HG02623 (cell line): ENCODE measurements at regions not wholly inside any gene's neighbourhood (a gene's known extent, or its start where the extent isn't known, plus 50 kb on each side); places are given as distances from the start of the nearest gene placed in this dataset.

Source experiments
- ATAC-seq: cut with Tn5 transposase; IDR thresholded peaks from one replicate; pipeline ENCODE4 v1.9.1; 2021; ENCODE audit warnings: moderate library complexity; ENCODE audit not compliant: unreplicated experiment

DNA sequence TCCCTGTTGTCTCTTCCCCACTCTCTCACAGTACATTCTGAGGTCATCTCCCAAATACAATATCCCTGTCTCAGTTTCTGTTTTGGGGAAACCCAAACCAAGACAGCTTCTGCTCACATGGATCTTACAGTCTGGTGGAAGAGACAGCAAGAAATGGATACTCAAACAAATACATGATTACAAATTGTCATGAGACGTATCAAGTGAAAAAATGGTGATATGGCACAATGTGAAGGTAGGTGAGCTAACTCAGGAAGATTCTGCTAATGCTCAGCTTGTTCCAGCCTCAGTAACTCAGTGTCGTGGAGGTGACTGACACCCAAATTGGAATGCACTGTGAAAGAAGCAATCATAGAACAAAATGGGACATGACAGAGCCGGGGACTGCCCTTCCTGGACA lies 68.3 kb downstream of the CHST1 start:
- no peak for ATAC-seq

DNA sequence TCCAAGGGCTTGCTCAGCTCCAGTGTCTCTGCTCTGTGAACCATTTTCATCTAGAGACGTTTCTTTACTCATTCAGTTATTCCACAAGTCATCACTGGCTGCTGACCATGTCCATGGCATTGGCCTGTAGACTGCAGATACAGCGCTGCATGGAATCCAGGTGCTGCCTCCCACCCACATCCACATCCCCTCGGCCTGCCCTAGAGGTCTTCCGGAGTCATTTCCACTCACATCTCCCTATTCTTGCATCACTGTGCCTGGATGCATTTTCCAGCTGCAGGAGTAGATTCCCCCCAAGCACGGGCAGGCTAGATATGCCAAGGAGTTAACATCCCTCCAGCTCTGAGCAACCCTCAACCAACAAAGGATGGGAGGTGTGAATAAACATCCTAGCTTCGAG lies 68.9 kb downstream of the CHST1 start:
- no peak for ATAC-seq

DNA sequence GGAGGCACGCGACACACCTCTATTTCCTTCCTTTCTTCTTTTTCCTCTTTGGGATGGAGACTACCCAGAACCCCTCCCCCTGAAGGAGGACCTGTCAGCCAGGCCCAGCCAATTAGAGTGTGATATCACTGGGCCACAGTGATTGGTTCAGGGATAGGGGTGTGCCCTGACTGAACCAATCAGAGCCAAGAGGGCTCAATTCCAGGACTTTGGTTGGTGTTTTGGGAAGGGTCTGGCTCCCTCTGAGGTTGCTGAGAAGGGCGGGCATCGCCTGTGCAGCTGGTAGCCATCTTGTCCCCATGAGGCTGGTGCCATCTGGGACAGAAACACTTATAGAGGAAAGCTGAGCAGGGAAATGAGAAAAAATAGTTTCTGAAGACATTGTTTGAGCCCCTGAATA lies 71.4 kb downstream of the CHST1 start:
- no peak for ATAC-seq

DNA sequence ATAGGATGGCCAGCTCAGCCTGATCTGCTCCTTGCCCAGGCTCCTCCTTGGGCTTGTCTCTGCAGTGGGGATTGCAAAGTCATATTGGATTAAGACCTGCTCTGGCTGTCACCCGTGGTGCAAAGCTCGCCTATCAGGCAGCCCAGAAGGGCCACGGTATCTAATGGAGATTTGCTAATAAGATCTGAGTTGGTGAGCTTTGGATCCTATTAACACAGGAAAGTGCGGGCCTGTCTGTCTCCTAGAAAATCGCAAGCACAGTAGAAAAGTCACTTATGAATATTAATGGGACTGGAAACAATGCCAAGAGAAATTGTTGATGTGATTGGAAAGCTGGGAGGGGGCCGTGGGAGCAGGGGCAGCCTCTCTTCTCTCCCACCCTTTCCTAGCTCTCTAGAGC lies 72.8 kb downstream of the CHST1 start:
- ATAC-seq, result no peak

GRCh38 chr11:45590743-45591142 lies 74.7 kb downstream of the CHST1 start:
- no peak for ATAC-seq

DNA sequence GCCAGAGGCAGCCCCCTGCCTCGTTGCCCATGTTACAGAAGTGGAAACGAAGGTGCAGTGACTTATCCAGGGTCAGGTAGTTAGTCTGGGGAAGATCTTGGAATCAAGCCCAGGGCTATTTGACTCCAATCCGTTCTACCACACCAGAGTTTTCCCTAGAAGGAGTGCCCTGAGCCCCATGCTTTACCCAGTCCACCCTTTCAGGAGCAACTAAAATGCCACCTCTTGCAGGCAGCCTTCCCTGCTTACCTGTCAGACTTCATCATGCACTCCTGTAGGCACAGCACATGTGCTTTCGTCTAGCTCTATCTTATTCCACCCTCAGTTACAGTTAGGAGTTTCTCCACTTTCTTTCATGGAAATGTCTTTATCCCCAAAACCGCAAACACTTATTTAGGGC lies 80.2 kb downstream of the CHST1 start:
- no peak for ATAC-seq

- ATAC-seq, result no peak
Observed at GRCh38 chr11:45583981-45584566, 81.3 kb downstream of the CHST1 start.

DNA sequence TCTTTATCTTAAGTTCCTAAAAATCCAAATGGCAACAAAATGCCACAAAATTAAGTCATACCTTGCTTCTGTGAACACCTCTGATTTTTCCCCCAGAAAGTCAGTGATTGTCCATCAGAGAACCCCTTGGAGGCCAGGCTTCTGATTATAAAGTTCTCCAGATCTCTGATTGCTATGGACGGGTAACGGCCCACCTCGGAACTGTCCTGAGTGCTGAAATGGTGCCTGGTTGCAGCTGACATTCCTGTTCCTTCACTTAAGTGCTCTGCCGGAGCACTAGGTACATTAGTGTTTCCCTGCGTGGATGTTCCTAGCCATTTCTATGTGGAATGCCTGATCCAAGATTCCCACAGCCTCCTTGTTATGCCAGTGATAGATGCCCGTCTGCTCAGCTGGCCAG lies 85.0 kb downstream of the CHST1 start:
- ATAC-seq, result no peak

DNA sequence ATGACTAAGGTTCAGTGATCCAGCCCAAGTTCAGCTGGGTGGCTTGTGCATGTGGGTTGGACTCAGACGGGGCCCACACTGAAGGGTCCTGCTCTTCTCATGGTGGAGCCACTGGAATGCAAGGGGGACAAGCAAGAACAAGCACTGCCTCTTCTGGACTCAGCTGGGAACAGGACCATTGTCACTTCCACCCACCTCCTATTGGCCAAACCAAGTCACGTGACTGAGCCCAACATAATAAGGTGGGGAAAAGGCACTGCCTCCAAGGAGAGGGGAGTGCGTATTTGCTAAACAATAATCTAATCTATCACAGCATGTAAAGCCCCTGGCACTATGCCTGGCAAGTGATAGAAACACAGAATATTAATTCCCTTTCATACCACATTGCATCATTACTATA lies 87.1 kb downstream of the CHST1 start:
- ATAC-seq, result no peak

DNA sequence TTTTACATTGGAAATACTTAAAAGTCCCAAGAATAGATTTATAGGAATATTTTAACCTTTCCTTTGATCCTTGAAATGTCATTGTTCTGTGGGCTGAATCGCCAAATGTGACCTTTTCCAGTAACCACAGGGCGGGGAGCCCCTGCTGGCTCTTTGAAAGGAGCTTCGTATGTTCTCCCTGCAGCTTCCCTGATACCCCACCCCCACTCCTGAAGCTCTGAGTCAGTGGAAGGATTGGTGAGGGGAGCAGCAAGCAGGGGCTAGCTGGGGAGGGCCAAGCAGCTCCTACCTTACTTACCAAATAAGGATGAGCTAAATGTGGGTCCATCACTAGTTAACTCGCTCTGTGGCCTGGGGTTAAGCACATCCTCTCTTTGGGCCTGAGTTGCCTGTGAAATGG lies 87.7 kb downstream of the CHST1 start:
- no peak for ATAC-seq

DNA sequence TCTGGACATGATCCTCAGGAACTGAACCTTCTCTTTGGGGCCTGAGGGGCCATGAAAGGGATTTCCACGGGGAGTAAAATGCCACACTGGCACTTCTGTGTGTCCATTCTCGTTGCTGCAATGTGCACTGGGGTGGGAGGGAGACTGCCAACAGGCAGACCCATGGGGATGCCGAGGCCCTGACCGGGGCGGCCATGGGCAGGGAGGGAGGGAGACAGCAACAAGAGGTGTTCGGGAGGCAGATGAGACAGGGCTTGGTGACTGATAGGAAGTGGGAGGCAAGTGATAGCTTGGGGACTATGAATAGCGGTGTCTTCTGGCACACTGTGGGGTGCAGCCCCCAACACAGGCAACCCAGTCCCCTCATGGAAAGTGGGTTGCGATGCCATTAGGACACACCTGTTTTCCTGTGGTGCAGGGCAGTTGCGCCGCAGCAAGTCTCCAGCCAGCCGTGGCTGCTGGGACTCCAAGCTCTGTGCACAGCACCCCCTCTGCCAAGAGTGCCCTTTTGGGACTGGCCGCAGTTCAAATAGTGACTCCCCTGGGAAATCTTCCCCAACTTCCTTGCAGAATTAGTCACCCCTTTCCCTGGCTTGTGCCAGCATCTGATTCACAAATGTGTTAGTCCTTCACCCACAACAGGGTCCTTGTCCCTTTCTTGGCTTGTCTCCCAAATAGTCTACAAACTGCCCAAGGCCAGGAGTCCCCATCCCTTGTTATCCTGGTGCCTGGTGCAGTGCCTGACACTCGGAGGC lies 88.8 kb downstream of the CHST1 start:
- no peak for ATAC-seq

- no peak for ATAC-seq
Observed at GRCh38 chr11:45573728-45574127, 91.7 kb downstream of the CHST1 start.

- ATAC-seq, result no peak
Observed at GRCh38 chr11:45572354-45573123, 92.9 kb downstream of the CHST1 start.

DNA sequence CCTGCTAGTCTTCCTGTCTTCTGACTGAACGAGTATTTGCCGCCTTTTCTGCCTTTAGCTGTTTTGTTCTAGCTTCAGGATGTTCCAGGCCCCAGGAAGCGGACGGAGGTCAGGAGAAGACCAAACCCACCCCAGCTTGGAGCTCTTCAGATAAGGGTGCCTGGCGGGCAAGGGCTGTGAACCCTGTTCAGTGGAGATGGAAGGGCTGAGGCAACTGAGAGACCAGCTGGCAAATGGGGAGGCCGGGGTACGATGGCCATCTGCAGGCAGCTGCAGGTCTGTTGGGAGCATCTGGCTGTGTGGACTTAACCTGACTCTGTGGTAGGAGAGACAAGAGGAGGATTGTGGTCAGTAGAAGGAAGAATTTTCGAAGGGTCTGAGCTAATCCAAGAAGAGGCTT lies 95.6 kb downstream of the CHST1 start:
- no peak for ATAC-seq

DNA sequence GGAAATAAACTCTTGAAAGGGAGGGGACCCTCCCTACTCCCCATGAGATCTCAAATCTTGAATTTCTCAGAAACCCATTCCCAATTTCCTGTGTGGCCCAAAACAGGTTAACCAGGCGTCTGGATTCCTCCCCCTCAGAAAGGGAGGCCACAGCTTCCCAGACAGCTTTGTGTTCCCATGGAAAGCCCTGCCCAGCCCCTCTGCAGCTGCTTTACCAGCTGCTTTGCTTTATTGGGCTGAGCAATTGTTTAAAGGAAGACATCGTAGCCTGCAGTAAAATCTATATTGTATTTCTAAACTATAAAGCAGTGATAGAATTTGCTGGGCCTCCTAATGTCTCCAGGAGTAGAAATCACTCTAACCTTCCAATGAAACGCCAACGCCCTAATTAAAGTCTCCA lies 97.4 kb downstream of the CHST1 start:
- ATAC-seq, result no peak

DNA sequence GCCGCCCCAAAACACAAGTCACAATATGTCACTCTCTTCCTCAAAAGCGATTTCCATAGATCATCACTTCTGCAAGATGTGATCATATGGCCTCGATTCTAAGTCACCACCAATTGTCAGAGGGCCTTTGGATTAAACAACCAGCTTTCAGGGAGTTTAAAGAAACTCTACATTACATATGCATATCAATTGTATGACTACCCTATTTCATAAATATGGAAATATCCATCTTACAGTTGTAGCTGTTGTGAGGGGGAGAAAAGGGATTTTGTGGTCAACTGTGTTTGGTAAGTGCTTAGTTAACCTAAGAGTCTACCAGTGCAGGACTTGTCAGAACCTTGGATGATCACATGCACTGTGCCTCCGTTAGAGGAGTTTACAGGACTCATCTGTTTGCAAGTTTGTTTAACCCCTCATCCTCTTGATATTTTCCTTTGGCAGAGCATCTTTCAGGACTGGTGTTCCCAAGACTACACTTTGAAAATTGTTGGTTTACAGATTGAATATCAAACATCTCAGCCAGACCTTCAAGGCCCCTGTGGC lies 99.9 kb downstream of the CHST1 start:
- ATAC-seq, result no peak

DNA sequence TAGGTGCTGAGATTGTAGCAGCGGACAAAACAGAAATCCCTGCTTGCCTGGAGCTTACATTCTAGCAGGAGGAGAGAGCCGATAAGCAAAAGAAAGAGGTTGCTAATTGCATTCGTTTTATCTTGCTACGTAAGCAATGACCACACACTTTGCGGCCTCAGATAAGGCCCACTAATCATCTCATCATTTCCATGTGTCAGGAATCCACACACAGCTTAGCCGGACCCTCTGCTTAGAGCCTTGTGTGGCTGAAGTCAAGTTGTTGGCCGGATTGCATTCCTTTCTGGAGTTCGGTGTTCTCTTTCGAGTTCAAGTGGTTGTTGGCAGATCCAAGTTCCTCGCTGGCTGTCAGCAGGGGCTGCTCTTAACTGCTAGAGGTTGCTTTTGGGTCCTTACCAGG lies 101.6 kb downstream of the CHST1 start:
- no peak for ATAC-seq

DNA sequence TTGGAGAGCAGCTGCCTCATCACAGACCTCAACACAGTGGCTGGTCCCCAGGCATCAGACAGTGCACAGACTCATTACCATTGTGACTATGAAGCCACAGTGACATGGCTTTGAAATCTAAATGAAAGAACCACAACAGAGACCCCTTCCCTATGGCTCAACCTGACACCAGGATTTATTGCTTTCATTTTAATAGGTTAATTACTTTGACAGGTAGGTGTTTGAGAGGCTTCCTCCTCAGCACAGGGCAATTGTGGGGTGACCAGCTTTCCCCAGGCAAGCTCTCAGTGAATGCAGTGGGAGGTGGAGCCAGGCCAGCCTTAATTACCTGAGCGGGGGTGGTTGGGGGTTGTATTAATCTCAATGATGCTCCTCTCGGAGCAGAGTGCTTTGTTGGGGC lies 102.3 kb downstream of the CHST1 start:
- no peak for ATAC-seq

- no peak for ATAC-seq
Observed at GRCh38 chr11:45560913-45561281, 104.5 kb downstream of the CHST1 start.

- ATAC-seq, result no peak
Observed at GRCh38 chr11:45560155-45560912, 105.1 kb downstream of the CHST1 start.
